Heart right ventricle (tissue), 16 donors: ENCODE measurements at regions not wholly inside any gene's neighbourhood (a gene's known extent, or its start where the extent isn't known, plus 50 kb on each side); places are given as distances from the start of the nearest gene placed in this dataset.

Experiments used
- ATAC-seq, 8 donors: fragments of 200-7000 bp; cut with Tn5 transposase; one replicate each; pipeline ENCODE4 v1.9.1; 2020; ENCODE audit warnings: mild to moderate bottlenecking in 8 of 8, moderate library complexity in 8 of 8, moderate number of reproducible peaks in 1 of 8
- DNase-seq, 2 donors: peaks; one replicate each; pipeline ENCODE4 v3.0.0-alpha.2; 2020
- H3K27ac ChIP-seq, 10 donors: fragments of 200-600 bp; sonication (generic) in 2 of 10; one replicate each; pipeline versions ENCODE4 v1.5.0 to v1.8.0; 2020 to 2022; ENCODE audit warnings: mild to moderate bottlenecking in 3 of 10
- H3K27me3 ChIP-seq, 7 donors: fragments of 200-600 bp; one replicate each; pipeline ENCODE4 v1.8.0; 2021 to 2022; ENCODE audit warnings: mild to moderate bottlenecking in 2 of 7
- H3K36me3 ChIP-seq, 9 donors: fragments of 200-600 bp; sonication (generic) in 1 of 9; one replicate each; pipeline versions ENCODE4 v1.5.0 to v1.8.0; 2020 to 2022; ENCODE audit warnings: mild to moderate bottlenecking in 2 of 9
- H3K4me1 ChIP-seq, 9 donors: fragments of 200-600 bp; sonication (generic) in 1 of 9; one replicate each; pipeline versions ENCODE4 v1.5.0 to v1.8.0; 2020 to 2022; ENCODE audit warnings: mild to moderate bottlenecking in 4 of 9
- H3K4me3 ChIP-seq, 10 donors: fragments of 200-600 bp; sonication (generic) in 2 of 10; one replicate each; pipeline versions ENCODE4 v1.5.0 to v1.8.0; 2020 to 2022; ENCODE audit warnings: mild to moderate bottlenecking in 7 of 10, moderate library complexity in 2 of 10
- H3K9me3 ChIP-seq, 11 donors: fragments of 200-600 bp in 10 of 11; sonication (generic) in 2 of 11; one replicate each; pipeline versions ENCODE4 v1.5.0 to v1.8.0; 2013 to 2022; ENCODE audit warnings: mild to moderate bottlenecking in 2 of 11, control low read depth in 1 of 11, moderate library complexity in 1 of 11
- WGBS, 2 donors: extraction: QIAGEN DNeasy Blood & Tissue Kit; methylation state at CpG; one replicate each; pipeline ENCODE4 v1.1.7; 2013; ENCODE audit warnings: inconsistent platforms in 1 of 2; 5-methylcytosine and 5-hydroxymethylcytosine counted together
- intact Hi-C, 10 donors: fragments of 100-400 bp; cut with DNase I; formaldehyde crosslinking; loops; one replicate each; pipeline versions ENCODE4 v1.11.1 to v1.14.2; 2022
- TF ChIP-seq, protein P1 (sequence below), 9 donors: fragments of 200-600 bp; sonication (generic) in 2 of 9; IDR thresholded peaks; one replicate each; pipeline versions ENCODE4 v1.5.0 to v1.8.0; 2021 to 2022; ENCODE audit warnings: antibody characterized with exemption in 9 of 9, mild to moderate bottlenecking in 5 of 9, moderate library complexity in 1 of 9
- donor health status: Arrhythmogenic right ventricular cardiomyopathy.
- donor health status: ischemic (EF 13 %, LVEDD 7.1; RV severe dilation, severe dysfunction).
- donor health status: healthy with polysubstance abuse.
- donor health status: DM: no; HTN: yes; CAD: no.
- donor health status: DM: no; HTN: no; CAD: no.
- donor health status: ischemic (EF 25% LVEDD 6.9; RV normal size, moderate dysfunction).
- donor health status: ischemic (EF 25% LVEDD 5.7; RV mildly dilated, moderate dysfunction).
- donor health status: healthy.
- donor health status: DM: yes; HTN: yes; CAD: no.
- donor health status: Ischemic cardiomyopathy.
- donor health status: ischemic (EF 35%, LVEDD 5.7; RV mildly dilated, moderate dysfunction).
- donor health status: nonischemic (EF 11% LVEDD 7.7; RV severe dilation, severe dysfunction).
- donor health status: DM: yes; HTN: yes; CAD: no.
- donor health status: PGD.
- donor health status: ischemic (EF 29% LVEDD 5.4; RV normal size, mild dysfunction).
- donor health status: nonischemic (EF 23%, LVEDD 6.1; RV moderate dilation, normal function).

DNA sequence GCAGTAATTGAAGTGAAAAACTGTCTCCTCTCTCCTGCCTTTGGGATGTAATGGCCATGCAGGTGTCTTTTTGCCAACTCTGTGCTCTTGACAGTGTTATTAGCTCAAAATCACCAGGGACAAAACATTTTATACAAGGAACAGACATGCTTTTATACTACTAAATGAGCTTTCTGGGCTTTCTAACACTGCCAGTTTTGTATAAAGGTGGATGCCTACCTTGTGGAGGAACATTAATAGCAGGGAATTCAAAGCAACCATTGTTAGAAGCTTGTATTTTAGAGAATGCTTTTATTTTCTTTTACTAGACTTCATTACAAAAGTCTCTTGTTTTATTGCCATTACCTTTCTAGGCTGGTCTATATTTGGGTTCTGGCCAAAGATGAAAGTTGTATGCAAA is 54.7 kb upstream of the ARSJ start:
- no peaks in the 10 kb centered on the region for H3K4me1 ChIP-seq
- no peaks in the 10 kb centered on the region for H3K9me3 ChIP-seq
- no peak for ATAC-seq
- no peak overlapping the region for H3K27ac ChIP-seq
- TF ChIP-seq, protein P1, sequence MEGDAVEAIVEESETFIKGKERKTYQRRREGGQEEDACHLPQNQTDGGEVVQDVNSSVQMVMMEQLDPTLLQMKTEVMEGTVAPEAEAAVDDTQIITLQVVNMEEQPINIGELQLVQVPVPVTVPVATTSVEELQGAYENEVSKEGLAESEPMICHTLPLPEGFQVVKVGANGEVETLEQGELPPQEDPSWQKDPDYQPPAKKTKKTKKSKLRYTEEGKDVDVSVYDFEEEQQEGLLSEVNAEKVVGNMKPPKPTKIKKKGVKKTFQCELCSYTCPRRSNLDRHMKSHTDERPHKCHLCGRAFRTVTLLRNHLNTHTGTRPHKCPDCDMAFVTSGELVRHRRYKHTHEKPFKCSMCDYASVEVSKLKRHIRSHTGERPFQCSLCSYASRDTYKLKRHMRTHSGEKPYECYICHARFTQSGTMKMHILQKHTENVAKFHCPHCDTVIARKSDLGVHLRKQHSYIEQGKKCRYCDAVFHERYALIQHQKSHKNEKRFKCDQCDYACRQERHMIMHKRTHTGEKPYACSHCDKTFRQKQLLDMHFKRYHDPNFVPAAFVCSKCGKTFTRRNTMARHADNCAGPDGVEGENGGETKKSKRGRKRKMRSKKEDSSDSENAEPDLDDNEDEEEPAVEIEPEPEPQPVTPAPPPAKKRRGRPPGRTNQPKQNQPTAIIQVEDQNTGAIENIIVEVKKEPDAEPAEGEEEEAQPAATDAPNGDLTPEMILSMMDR (IDR thresholded peaks at IDR 0.05) = no peak
- no peaks in the 10 kb centered on the region for H3K36me3 ChIP-seq
- no peak for DNase-seq
- H3K27me3 ChIP-seq = peaks cover 0 to 6% (median 0%) of the 10 kb centered on the region in 7 donors
- no peak overlapping the region for H3K4me3 ChIP-seq
- intact Hi-C loops = loop anchor here in 1 of 10 donors (5.0 kb wide), 1 partner anchor 1072 kb away; no protein-coding TSS in a partner anchor

DNA sequence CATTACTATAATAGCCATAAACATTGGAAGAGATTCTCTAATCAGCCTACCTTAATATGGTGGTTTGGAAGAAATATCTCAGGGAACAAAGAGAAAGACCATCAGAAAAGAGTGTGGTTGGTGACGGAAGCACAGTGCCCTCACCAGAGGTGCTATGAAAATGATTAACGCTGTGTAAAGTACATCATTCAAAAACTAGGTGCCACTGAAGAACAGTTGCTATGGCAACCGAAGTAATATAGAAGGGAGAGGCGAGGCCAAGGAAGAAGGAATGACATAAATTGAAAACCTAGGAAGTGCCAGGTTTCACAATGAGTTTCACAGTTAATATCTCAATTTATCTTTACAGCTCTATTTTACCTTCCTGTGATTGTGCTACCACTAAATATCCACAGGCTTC is 57.0 kb upstream of the ARSJ start:
- no peak for DNase-seq
- no peak overlapping the region for H3K4me3 ChIP-seq
- H3K4me1 ChIP-seq = no peaks in the 10 kb centered on the region
- no peaks in the 10 kb centered on the region for H3K36me3 ChIP-seq
- no peaks in the 10 kb centered on the region for H3K9me3 ChIP-seq
- intact Hi-C loops = no loop called here
- no peak for ATAC-seq
- no peak overlapping the region for H3K27ac ChIP-seq
- TF ChIP-seq, protein P1 (IDR thresholded peaks at IDR 0.05) = no peak
- 87 to 92% methylated on average over 4 of the region's 4 CpGs for WGBS, 2 donors
- H3K27me3 ChIP-seq = peaks cover 0 to 6% (median 0%) of the 10 kb centered on the region in 7 donors

DNA sequence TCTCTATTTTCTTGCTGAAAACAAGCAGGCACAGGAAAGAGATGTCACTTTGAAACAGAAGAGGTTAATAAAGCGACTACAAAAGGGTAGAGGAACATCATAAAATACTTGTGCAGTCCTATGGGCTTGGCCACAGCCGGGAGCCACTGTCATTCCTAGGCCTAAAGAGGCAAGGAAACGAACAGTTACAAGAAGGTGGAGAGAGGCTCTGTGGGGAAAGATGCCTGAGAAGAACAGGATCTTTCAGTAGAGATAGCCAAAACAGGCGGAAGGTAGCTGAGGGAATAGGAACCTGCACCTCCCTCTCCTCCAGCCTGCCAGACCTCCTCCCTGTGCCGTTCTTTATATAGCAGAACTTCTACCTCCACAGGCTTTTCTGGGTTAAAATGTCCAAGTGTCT is 57.4 kb upstream of the ARSJ start:
- 75 to 80% methylated on average over 5 of the region's 5 CpGs for WGBS, 2 donors
- peaks cover 0 to 6% (median 0%) of the 10 kb centered on the region in 7 donors for H3K27me3 ChIP-seq
- no peak overlapping the region for H3K27ac ChIP-seq
- H3K36me3 ChIP-seq = no peaks in the 10 kb centered on the region
- DNase-seq (no peak), ATAC-seq (no peak)
- H3K4me3 ChIP-seq = no peak overlapping the region
- H3K9me3 ChIP-seq = no peaks in the 10 kb centered on the region
- H3K4me1 ChIP-seq = no peaks in the 10 kb centered on the region
- TF ChIP-seq, protein P1 (IDR thresholded peaks at IDR 0.05) = no peak
- intact Hi-C loops = no loop called here

DNA sequence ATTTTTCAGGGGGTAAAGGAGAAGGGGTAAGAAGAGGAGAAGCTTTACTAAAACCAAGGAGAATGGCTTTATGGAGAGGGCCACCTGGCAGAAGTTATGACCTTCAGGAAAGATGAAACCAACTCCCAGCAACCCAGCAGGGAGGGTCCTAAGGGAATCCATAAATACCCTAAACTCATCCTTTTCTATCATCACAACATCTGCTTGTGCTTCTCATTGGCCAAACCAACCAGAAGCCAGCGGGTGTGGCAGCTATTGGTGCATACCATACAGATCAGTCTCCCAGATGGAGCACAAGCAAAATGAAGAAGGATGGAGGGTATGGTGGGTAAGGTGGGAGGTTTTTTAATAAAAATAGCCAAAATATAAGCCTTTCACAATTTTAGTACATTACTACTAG is 58.5 kb upstream of the ARSJ start:
- TF ChIP-seq, protein P1 (IDR thresholded peaks at IDR 0.05) = no peak

More for the DNA sequence above, 58.5 kb upstream of the ARSJ start:
- no peak for ATAC-seq
- Histone ChIP-seq H3K27ac (no peak overlapping the region), H3K27me3 (peaks cover 0 to 2% (median 0%) of the 10 kb centered on the region in 7 donors), H3K36me3 (no peaks in the 10 kb centered on the region), H3K9me3 (no peaks in the 10 kb centered on the region), H3K4me3 (no peak overlapping the region), H3K4me1 (no peaks in the 10 kb centered on the region)
- DNase-seq = no peak
- 76 to 91% methylated on average over 1 of the region's 1 CpG for WGBS, 2 donors
- intact Hi-C loops = no loop called here
